ENCODE measurements at regions not wholly inside any gene's neighbourhood (a gene's known extent, or its start where the extent isn't known, plus 50 kb on each side); places are given as distances from the start of the nearest gene placed in this dataset.

DNA sequence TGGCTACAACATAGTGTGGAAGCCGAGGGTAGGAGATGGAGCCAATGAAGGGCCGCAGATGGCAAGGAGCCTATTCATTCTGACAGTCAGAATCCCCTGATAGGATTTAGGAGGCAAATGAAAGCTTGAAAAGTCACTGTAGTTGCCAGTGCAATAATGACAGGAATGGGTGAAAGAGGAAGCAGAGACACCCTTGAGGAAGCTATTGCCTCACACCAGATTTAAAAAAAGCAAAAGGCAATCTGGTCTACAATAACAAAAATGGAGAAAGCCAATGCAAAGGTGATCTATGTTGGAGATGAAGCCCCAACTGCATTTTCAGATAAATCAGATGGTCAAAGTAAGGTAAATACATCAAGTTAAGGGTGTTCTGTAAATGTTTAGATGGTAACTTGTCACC is 158.5 kb downstream of the TUBA3C start:
- TF ChIP-seq, protein P1, sequence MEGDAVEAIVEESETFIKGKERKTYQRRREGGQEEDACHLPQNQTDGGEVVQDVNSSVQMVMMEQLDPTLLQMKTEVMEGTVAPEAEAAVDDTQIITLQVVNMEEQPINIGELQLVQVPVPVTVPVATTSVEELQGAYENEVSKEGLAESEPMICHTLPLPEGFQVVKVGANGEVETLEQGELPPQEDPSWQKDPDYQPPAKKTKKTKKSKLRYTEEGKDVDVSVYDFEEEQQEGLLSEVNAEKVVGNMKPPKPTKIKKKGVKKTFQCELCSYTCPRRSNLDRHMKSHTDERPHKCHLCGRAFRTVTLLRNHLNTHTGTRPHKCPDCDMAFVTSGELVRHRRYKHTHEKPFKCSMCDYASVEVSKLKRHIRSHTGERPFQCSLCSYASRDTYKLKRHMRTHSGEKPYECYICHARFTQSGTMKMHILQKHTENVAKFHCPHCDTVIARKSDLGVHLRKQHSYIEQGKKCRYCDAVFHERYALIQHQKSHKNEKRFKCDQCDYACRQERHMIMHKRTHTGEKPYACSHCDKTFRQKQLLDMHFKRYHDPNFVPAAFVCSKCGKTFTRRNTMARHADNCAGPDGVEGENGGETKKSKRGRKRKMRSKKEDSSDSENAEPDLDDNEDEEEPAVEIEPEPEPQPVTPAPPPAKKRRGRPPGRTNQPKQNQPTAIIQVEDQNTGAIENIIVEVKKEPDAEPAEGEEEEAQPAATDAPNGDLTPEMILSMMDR (IDR thresholded peaks at IDR 0.05), result no peak
- TF ChIP-seq POLR2AphosphoS5 (IDR thresholded peaks at IDR 0.05) (no peak), EP300 (IDR thresholded peaks at IDR 0.05) (no peak)

Measured in gastroesophageal sphincter (tissue), 3 donors.